Spleen (tissue), 11 donors: ENCODE measurements at regions not wholly inside any gene's neighbourhood (a gene's known extent, or its start where the extent isn't known, plus 50 kb on each side); places are given as distances from the start of the nearest gene placed in this dataset.

ENCODE experiments used
- DNase-seq: peaks from one replicate; pipeline ENCODE4 v3.0.0-alpha.2; 2020
- H3K27ac ChIP-seq, 8 donors: fragments of 200-600 bp; sonication (generic) in 7 of 8; 1 replicate in 4 of 8; 2 replicates in 4 of 8; pipeline versions ENCODE4 v1.5.0 to v1.8.0; 2016 to 2021; ENCODE audit warnings: inconsistent platforms in 4 of 8, mild to moderate bottlenecking in 4 of 8, moderate library complexity in 1 of 8
- H3K27me3 ChIP-seq, 7 donors: fragments of 200-600 bp; sonication (generic) in 6 of 7; replicated peaks in 1 of 7; 1 replicate in 4 of 7; 2 replicates in 3 of 7; pipeline versions ENCODE4 v1.5.0 to v1.8.0; 2016 to 2021; ENCODE audit warnings: inconsistent platforms in 3 of 7, mild to moderate bottlenecking in 1 of 7
- H3K36me3 ChIP-seq, 6 donors: fragments of 200-600 bp; sonication (generic) in 5 of 6; 1 replicate in 4 of 6; 2 replicates in 2 of 6; pipeline versions ENCODE4 v1.5.0 to v1.8.0; 2016 to 2021; ENCODE audit warnings: inconsistent platforms in 2 of 6
- H3K4me1 ChIP-seq, 6 donors: fragments of 200-600 bp; sonication (generic) in 5 of 6; 1 replicate in 3 of 6; 2 replicates in 3 of 6; pipeline versions ENCODE4 v1.5.0 to v1.8.0; 2016 to 2021; ENCODE audit warnings: inconsistent platforms in 3 of 6
- H3K4me3 ChIP-seq, 8 donors: fragments of 200-600 bp; sonication (generic) in 7 of 8; 1 replicate in 4 of 8; 2 replicates in 4 of 8; pipeline versions ENCODE4 v1.5.0 to v1.8.0; 2016 to 2021; ENCODE audit warnings: inconsistent platforms in 4 of 8, mild to moderate bottlenecking in 4 of 8, moderate library complexity in 2 of 8
- H3K9me3 ChIP-seq, 8 donors: fragments of 200-600 bp; sonication (generic) in 7 of 8; 1 replicate in 4 of 8; 2 replicates in 4 of 8; pipeline versions ENCODE4 v1.5.0 to v1.8.0; 2016 to 2021; ENCODE audit warnings: inconsistent platforms in 4 of 8
- POLR2A ChIP-seq, 3 donors: fragments of 450-650 bp; IDR thresholded peaks; one replicate each; pipeline ENCODE4 v1.5.1; 2017; ENCODE audit warnings: antibody characterized with exemption in 3 of 3, mild to moderate bottlenecking in 1 of 3
- POLR2AphosphoS5 ChIP-seq, 3 donors: sonication (generic); formaldehyde crosslinking; IDR thresholded peaks; one replicate each; pipeline ENCODE4 v1.5.1; 2017; ENCODE audit warnings: antibody characterized with exemption in 3 of 3
- WGBS, 5 donors: extraction: QIAGEN DNeasy Blood & Tissue Kit in 3 of 5; methylation state at CpG; one replicate each; pipeline versions ENCODE4 v1.1.5 to v1.1.7; 2013 to 2018; 5-methylcytosine and 5-hydroxymethylcytosine counted together
- intact Hi-C: fragments of 100-400 bp; cut with DNase I; formaldehyde crosslinking; loops from one replicate; pipeline ENCODE4 v1.15.0; 2023; ENCODE audit warnings: low total_unique reads
- TF ChIP-seq, protein P1 (sequence below), 11 experiments: fragments of 200-600 bp in 7 of 11; fragments of 450-650 bp in 4 of 11; sonication (generic) in 4 of 11; IDR thresholded peaks in 8 of 11; conservative IDR thresholded peaks in 3 of 11; 1 replicate in 7 of 11; 2 replicates in 4 of 11; pipeline versions ENCODE4 v1.4.0 to v1.8.0; 2016 to 2021; ENCODE audit warnings: antibody characterized with exemption in 11 of 11, inconsistent platforms in 4 of 11, mild to moderate bottlenecking in 1 of 11
- donor health status: healthy with polysubstance abuse.
- donor health status: DM: no; HTN: no; CAD: no; lungs with moderate emphysema.
- donor health status: DM: no; HTN: no; CAD: no.
- donor health status: Bipolar disorder and iron deficiency.
- donor health status: healthy.
- donor health status: DM: no; HTN: no; CAD: no.
- donor health status: DM: yes; HTN: yes; CAD: no.

DNA sequence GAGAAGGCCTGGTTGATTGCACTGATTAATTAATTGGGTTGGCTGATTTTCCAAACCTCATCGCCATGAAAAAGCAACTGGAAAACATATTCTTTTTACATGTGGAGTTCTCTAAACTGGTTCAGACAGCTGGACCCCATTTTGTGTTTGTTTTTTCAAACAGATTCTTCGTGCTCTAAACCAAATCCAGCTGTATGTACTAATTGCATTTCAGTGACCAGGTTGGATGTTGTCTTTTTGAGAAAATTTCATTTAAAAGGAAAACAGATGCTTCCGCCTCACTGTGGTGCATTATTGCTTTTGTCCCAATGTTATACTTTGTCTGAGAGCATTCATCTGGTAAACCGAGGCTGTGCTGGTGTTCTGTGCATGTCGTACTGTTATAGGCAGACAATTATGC is 67.8 kb upstream of the LNX1 start:
- Histone ChIP-seq H3K9me3 (peaks cover 0 to 4% (median 0%) of the 10 kb centered on the region in 8 donors), H3K4me1 (no peaks in the 10 kb centered on the region), H3K4me3 (no peak overlapping the region), H3K36me3 (no peaks in the 10 kb centered on the region), H3K27ac (no peak overlapping the region), H3K27me3 (no peaks in the 10 kb centered on the region)
- TF ChIP-seq, protein P1, sequence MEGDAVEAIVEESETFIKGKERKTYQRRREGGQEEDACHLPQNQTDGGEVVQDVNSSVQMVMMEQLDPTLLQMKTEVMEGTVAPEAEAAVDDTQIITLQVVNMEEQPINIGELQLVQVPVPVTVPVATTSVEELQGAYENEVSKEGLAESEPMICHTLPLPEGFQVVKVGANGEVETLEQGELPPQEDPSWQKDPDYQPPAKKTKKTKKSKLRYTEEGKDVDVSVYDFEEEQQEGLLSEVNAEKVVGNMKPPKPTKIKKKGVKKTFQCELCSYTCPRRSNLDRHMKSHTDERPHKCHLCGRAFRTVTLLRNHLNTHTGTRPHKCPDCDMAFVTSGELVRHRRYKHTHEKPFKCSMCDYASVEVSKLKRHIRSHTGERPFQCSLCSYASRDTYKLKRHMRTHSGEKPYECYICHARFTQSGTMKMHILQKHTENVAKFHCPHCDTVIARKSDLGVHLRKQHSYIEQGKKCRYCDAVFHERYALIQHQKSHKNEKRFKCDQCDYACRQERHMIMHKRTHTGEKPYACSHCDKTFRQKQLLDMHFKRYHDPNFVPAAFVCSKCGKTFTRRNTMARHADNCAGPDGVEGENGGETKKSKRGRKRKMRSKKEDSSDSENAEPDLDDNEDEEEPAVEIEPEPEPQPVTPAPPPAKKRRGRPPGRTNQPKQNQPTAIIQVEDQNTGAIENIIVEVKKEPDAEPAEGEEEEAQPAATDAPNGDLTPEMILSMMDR (IDR thresholded peaks at IDR 0.05 in 8 of 11, conservative IDR thresholded peaks at IDR 0.05 in 3 of 11), result no peak
- TF ChIP-seq POLR2AphosphoS5 (IDR thresholded peaks at IDR 0.05) (no peak), POLR2A (IDR thresholded peaks at IDR 0.05) (no peak)
- DNase-seq, result no peak
- intact Hi-C loops, result no loop called here
- WGBS, 5 donors, result 81 to 93% (median 82%) methylated on average over 5 of the region's 5 CpGs

GRCh38 chr4:53658029-53658428 is 66.7 kb upstream of the LNX1 start:
- no peaks in the 10 kb centered on the region for H3K27me3 ChIP-seq
- no peak overlapping the region for H3K4me3 ChIP-seq
- intact Hi-C loops, result no loop called here
- no peaks in the 10 kb centered on the region for H3K9me3 ChIP-seq
- 80 to 92% (median 88%) methylated on average over 1 of the region's 1 CpG for WGBS, 5 donors
- H3K4me1 ChIP-seq, result no peaks in the 10 kb centered on the region
- H3K27ac ChIP-seq, result no peak overlapping the region
- DNase-seq, result no peak
- H3K36me3 ChIP-seq, result no peaks in the 10 kb centered on the region
- TF ChIP-seq POLR2A (IDR thresholded peaks at IDR 0.05), result no peak

- DNase-seq, result no peak
- Histone ChIP-seq H3K27ac (peak overlapping the region in 5 of 8 donors; percentile 10 to 50 (median 41)), H3K4me3 (no peak overlapping the region), H3K27me3 (no peaks in the 10 kb centered on the region), H3K36me3 (no peaks in the 10 kb centered on the region), H3K9me3 (no peaks in the 10 kb centered on the region), H3K4me1 (no peaks in the 10 kb centered on the region)
- TF ChIP-seq POLR2A (IDR thresholded peaks at IDR 0.05) (no peak), POLR2AphosphoS5 (IDR thresholded peaks at IDR 0.05) (no peak)
- TF ChIP-seq, protein P1 (IDR thresholded peaks at IDR 0.05 in 8 of 11, conservative IDR thresholded peaks at IDR 0.05 in 3 of 11), result peak in 4 of 11 experiments; percentile 9 to 42 (median 10)
- WGBS, 5 donors, result 73 to 87% (median 78%) methylated on average over 7 of the region's 7 CpGs
- intact Hi-C loops, result no loop called here
Observed at GRCh38 chr4:53656421-53656981, 65.2 kb upstream of the LNX1 start.

DNA sequence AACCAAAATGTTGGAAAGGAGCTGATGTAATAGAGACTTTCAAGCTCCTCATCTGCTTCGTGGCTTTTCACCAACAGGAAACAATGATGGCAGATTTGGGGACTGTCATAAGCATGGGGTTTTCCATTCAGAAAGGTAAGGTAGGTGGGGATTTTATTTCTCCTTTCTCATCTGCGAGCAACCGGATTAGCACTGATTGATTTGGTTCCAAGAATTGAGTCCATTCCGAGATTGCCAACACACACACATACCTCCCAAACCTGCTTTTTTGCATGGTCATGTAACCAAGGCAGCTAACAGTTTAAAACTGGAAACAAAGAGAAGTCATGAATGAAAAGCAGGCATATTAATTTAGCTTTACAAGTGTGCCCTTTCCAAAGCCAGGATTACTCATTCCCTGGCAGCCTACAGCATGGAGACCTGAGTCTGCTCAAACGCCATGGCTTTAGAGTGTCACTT is 63.0 kb upstream of the LNX1 start:
- Histone ChIP-seq H3K27me3 (no peaks in the 10 kb centered on the region), H3K9me3 (no peaks in the 10 kb centered on the region), H3K4me1 (no peaks in the 10 kb centered on the region), H3K27ac (no peak overlapping the region), H3K4me3 (no peak overlapping the region), H3K36me3 (no peaks in the 10 kb centered on the region)
- DNase-seq, result no peak
- 67 to 81% (median 71%) methylated on average over 5 of the region's 5 CpGs for WGBS, 5 donors
- TF ChIP-seq, protein P1 (IDR thresholded peaks at IDR 0.05 in 8 of 11, conservative IDR thresholded peaks at IDR 0.05 in 3 of 11), result no peak
- TF ChIP-seq POLR2AphosphoS5 (IDR thresholded peaks at IDR 0.05), result no peak
- TF ChIP-seq POLR2A (IDR thresholded peaks at IDR 0.05), result no peak
- intact Hi-C loops, result no loop called here
